H9 (cell line): ENCODE measurements at regions not wholly inside any gene's neighbourhood (a gene's known extent, or its start where the extent isn't known, plus 50 kb on each side); places are given as distances from the start of the nearest gene placed in this dataset.

Experiments used
- DNase-seq: peaks from one replicate; pipeline ENCODE4 v3.0.0-alpha.2; 2017
- H2AFZ ChIP-seq: one replicate; pipeline ENCODE4 v1.6.1; 2013; ENCODE audit warnings: mild to moderate bottlenecking, low read length, control low read depth, moderate library complexity
- H2AK5ac ChIP-seq: 2 replicates; pipeline ENCODE4 v1.6.1; 2013; ENCODE audit warnings: low read length, control low read depth, mixed read lengths; ENCODE audit not compliant: insufficient read length
- H2BK120ac ChIP-seq: one replicate; pipeline ENCODE4 v1.6.1; 2013; ENCODE audit warnings: low read depth, mild to moderate bottlenecking, low read length, control low read depth, inconsistent platforms; ENCODE audit not compliant: poor library complexity, severe bottlenecking
- H2BK12ac ChIP-seq: 2 replicates; pipeline ENCODE4 v1.6.1; 2013; ENCODE audit warnings: low read length, control low read depth, mixed read lengths, low read depth; ENCODE audit not compliant: insufficient read length
- H2BK15ac ChIP-seq: 2 replicates; pipeline ENCODE4 v1.6.1; 2013; ENCODE audit warnings: low read depth, low read length, control low read depth
- H2BK20ac ChIP-seq: one replicate; pipeline ENCODE4 v1.6.1; 2013; ENCODE audit warnings: low read depth, mild to moderate bottlenecking, low read length, control low read depth, inconsistent platforms; ENCODE audit not compliant: poor library complexity, severe bottlenecking
- H2BK5ac ChIP-seq: 2 replicates; pipeline ENCODE4 v1.6.1; 2013; ENCODE audit warnings: low read length, control low read depth, mixed read lengths; ENCODE audit not compliant: insufficient read length
- H3K14ac ChIP-seq: 2 replicates; pipeline ENCODE4 v1.6.1; 2013; ENCODE audit warnings: low read length, control low read depth; ENCODE audit not compliant: insufficient read depth
- H3K18ac ChIP-seq: 2 replicates; pipeline ENCODE4 v1.6.1; 2013; ENCODE audit warnings: low read depth, mild to moderate bottlenecking, mixed read lengths, low read length, control low read depth; ENCODE audit not compliant: insufficient read length
- H3K23ac ChIP-seq: 2 replicates; pipeline ENCODE4 v1.6.1; 2013; ENCODE audit warnings: low read length, control low read depth, mixed read lengths, low read depth; ENCODE audit not compliant: insufficient read length
- H3K23me2 ChIP-seq: 2 replicates; pipeline ENCODE4 v1.6.1; 2013; ENCODE audit warnings: low read depth, mild to moderate bottlenecking, mixed read lengths, low read length, control low read depth; ENCODE audit not compliant: insufficient read length, poor library complexity, severe bottlenecking
- H3K27ac ChIP-seq: 2 replicates; pipeline ENCODE4 v1.5.1; 2013; ENCODE audit warnings: low read length, control low read depth, mixed read lengths, low read depth; ENCODE audit not compliant: insufficient read length
- H3K27me3 ChIP-seq: 2 replicates; pipeline ENCODE4 v1.6.1; 2013; ENCODE audit warnings: low read length, control low read depth, inconsistent platforms; ENCODE audit not compliant: insufficient read depth
- H3K4ac ChIP-seq: 2 replicates; pipeline ENCODE4 v1.6.1; 2013; ENCODE audit warnings: low read depth, mild to moderate bottlenecking, control low read depth, inconsistent platforms, low read length, moderate library complexity
- H3K4me1 ChIP-seq: 2 replicates; pipeline ENCODE4 v1.6.1; 2013; ENCODE audit warnings: low read length, control low read depth, inconsistent platforms; ENCODE audit not compliant: insufficient read depth
- H3K4me2 ChIP-seq: 2 replicates; pipeline ENCODE4 v1.6.1; 2013; ENCODE audit warnings: low read length, control low read depth, mixed read lengths; ENCODE audit not compliant: insufficient read length, insufficient read depth
- H3K56ac ChIP-seq: 2 replicates; pipeline ENCODE4 v1.6.1; 2013; ENCODE audit warnings: low read depth, mild to moderate bottlenecking, mixed read lengths, low read length, control low read depth; ENCODE audit not compliant: insufficient read length
- H3K79me1 ChIP-seq: 2 replicates; pipeline ENCODE4 v1.6.1; 2013; ENCODE audit warnings: low read depth, mild to moderate bottlenecking, moderate library complexity, low read length, control low read depth, inconsistent platforms; ENCODE audit not compliant: insufficient read depth, poor library complexity, severe bottlenecking
- H3K79me2 ChIP-seq: 2 replicates; pipeline ENCODE4 v1.6.1; 2013; ENCODE audit warnings: low read length, control low read depth, inconsistent platforms; ENCODE audit not compliant: insufficient read depth
- H3K9ac ChIP-seq: 2 replicates; pipeline ENCODE4 v1.6.1; 2013; ENCODE audit warnings: low read length, control low read depth, mixed read lengths; ENCODE audit not compliant: insufficient read length; ENCODE audit errors: extremely low read depth
- H3K9me3 ChIP-seq: one replicate; pipeline ENCODE4 v1.6.1; 2013; ENCODE audit warnings: low read depth, low read length, inconsistent platforms; ENCODE audit not compliant: control insufficient read depth
- H3T11ph ChIP-seq: one replicate; pipeline ENCODE4 v1.6.1; 2013; ENCODE audit warnings: mild to moderate bottlenecking, low read length, control low read depth, inconsistent platforms
- H4K20me1 ChIP-seq: one replicate; pipeline ENCODE4 v1.6.1; 2013; ENCODE audit not compliant: control insufficient read depth, insufficient read length, insufficient read depth
- H4K5ac ChIP-seq: 2 replicates; pipeline ENCODE4 v1.6.1; 2013; ENCODE audit warnings: low read depth, mild to moderate bottlenecking, mixed read lengths, low read length, control low read depth; ENCODE audit not compliant: insufficient read length
- H4K8ac ChIP-seq: replicated peaks from 2 replicates; pipeline ENCODE4 v1.6.1; 2013; ENCODE audit warnings: low read length, control low read depth, mixed read lengths, low read depth; ENCODE audit not compliant: insufficient read length
- H4K91ac ChIP-seq: 2 replicates; pipeline ENCODE4 v1.6.1; 2013; ENCODE audit warnings: low read depth, mild to moderate bottlenecking, moderate library complexity, mixed read lengths, low read length, control low read depth; ENCODE audit not compliant: insufficient read length
- H3K27ac Mint-ChIP-seq, 3 experiments: 2 replicates in 2 of 3; 3 replicates in 1 of 3; pipeline ENCODE4 v1.8.0; 2020 to 2021; ENCODE audit warnings: mixed read lengths in 3 of 3, mild to moderate bottlenecking in 1 of 3, moderate library complexity in 1 of 3
- H3K27me3 Mint-ChIP-seq: 2 replicates; pipeline ENCODE4 v1.8.0; 2021; ENCODE audit warnings: low read depth, mild to moderate bottlenecking, moderate library complexity, mixed read lengths
- H3K36me3 Mint-ChIP-seq, 3 experiments: 2 replicates in 2 of 3; 3 replicates in 1 of 3; pipeline ENCODE4 v1.8.0; 2020 to 2021; ENCODE audit warnings: low read depth in 3 of 3, mixed read lengths in 3 of 3; ENCODE audit not compliant: insufficient read depth in 1 of 3
- H3K4me1 Mint-ChIP-seq, 2 experiments: 2 replicates each; pipeline ENCODE4 v1.8.0; 2020; ENCODE audit warnings: mixed read lengths in 2 of 2
- H3K4me3 Mint-ChIP-seq, 2 experiments: 2 replicates in 1 of 2; 3 replicates in 1 of 2; pipeline ENCODE4 v1.8.0; 2020 to 2021; ENCODE audit warnings: mild to moderate bottlenecking in 2 of 2, mixed read lengths in 2 of 2, moderate library complexity in 1 of 2
- H3K9me3 Mint-ChIP-seq, 2 experiments: 2 replicates in 1 of 2; 3 replicates in 1 of 2; pipeline ENCODE4 v1.8.0; 2020; ENCODE audit warnings: mild to moderate bottlenecking in 2 of 2, mixed read lengths in 2 of 2, moderate library complexity in 1 of 2
- CTCF ChIP-seq: fragments of 200-600 bp; sonication (generic); conservative IDR thresholded peaks from 3 replicates; pipeline ENCODE4 v1.8.0; 2021; ENCODE audit warnings: antibody characterized with exemption, mild to moderate bottlenecking

GRCh38 chr10:88110355-88110754 is 246.9 kb downstream of the PTEN start:
- Histone ChIP-seq H3T11ph (no peak overlapping the region), H4K20me1 (no peaks in the 10 kb centered on the region), H3K4me1 (no peaks in the 10 kb centered on the region; the same call in 1 of the 2 replicates), H3K9me3 (no peaks in the 10 kb centered on the region), H3K23me2 (no peaks in the 10 kb centered on the region), H2BK12ac (no peak overlapping the region), H3K27ac (no peak overlapping the region), H4K5ac (no peak overlapping the region), H3K9ac (no peak overlapping the region), H3K79me1 (no peaks in the 10 kb centered on the region), H4K91ac (no peak overlapping the region), H2BK20ac (no peak overlapping the region), H3K27me3 (no peaks in the 10 kb centered on the region), H2BK120ac (no peak overlapping the region), H3K56ac (no peak overlapping the region), H3K18ac (no peak overlapping the region), H2AFZ (no peak overlapping the region), H2AK5ac (no peak overlapping the region), H2BK15ac (no peak overlapping the region), H3K23ac (no peak overlapping the region), H3K4ac (no peak overlapping the region), H2BK5ac (no peak overlapping the region), H3K14ac (no peak overlapping the region), H3K79me2 (no peaks in the 10 kb centered on the region), H3K4me2 (no peak overlapping the region), H4K8ac (no peak overlapping the region)
- H3K27ac Mint-ChIP-seq, result no peak overlapping the region
- no peaks in the 10 kb centered on the region; a peak in 1 of 5 replicates for H3K9me3 Mint-ChIP-seq
- H3K4me3 Mint-ChIP-seq, result no peak overlapping the region
- no peak for DNase-seq
- H3K27me3 Mint-ChIP-seq, result no peaks in the 10 kb centered on the region
- no peaks in the 10 kb centered on the region for H3K36me3 Mint-ChIP-seq
- peaks cover 7 to 13% of the 10 kb centered on the region in 2 experiments for H3K4me1 Mint-ChIP-seq
- no peak for TF ChIP-seq CTCF
